ENCODE measurements at regions not wholly inside any gene's neighbourhood (a gene's known extent, or its start where the extent isn't known, plus 50 kb on each side); places are given as distances from the start of the nearest gene placed in this dataset.

DNA sequence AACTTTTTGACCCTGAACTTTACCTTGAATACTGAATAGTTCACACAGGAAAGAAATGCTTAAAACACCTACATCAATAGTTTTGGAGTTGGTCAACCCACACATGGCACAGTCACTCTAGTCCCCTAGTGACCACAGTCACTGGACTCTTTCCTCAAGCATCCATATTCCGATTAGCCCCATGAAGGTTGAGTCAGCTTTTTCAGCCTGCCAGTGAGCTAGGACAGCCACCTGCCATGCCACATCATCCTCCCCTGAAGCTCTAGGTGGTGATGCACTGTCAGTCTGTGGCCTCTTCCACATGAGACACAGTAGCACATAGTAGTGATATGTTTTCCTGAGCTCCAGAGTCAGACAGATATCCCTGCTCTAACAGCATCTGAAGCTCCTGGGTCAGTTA lies 537.2 kb downstream of the XPNPEP1 start:
- H3K4me2 ChIP-seq = no peak overlapping the region
- TF ChIP-seq Cebpa-rat (IDR thresholded peaks at IDR 0.05) = no peak
- H3K9me3 ChIP-seq = no peaks in the 10 kb centered on the region
- H4K20me1 ChIP-seq = no peaks in the 10 kb centered on the region
- no peaks in the 10 kb centered on the region for H3K4me1 ChIP-seq
- H3K36me3 ChIP-seq = no peaks in the 10 kb centered on the region
- H3K27me3 ChIP-seq = no peaks in the 10 kb centered on the region
- H3K9ac ChIP-seq = no peak overlapping the region
- H3K4me3 ChIP-seq = no peak overlapping the region
- H3K27ac ChIP-seq = no peak overlapping the region

DNA sequence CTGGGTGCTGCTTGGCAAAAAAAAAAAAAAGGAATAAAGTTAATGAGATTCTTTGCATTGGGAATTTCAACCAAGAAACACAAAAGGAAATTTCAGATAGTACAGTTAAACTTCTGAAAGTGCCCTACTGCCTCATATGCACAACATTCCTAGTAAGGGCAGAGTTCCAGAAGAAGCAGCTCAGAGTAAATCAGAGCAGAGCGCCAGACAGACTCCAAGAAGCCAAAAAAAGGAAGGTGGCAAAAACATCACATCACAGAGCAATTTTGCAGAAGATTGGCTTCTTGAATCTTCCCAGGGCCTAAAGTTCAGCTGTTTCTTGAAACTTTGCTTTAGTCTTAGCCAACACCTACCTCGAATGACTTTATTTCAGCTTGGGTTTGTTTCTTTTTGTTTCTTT lies 544.1 kb downstream of the XPNPEP1 start:
- Histone ChIP-seq H3K27me3 (no peaks in the 10 kb centered on the region), H3K36me3 (no peaks in the 10 kb centered on the region), H3K4me1 (no peaks in the 10 kb centered on the region), H3K9ac (no peak overlapping the region), H3K4me3 (no peak overlapping the region), H3K27ac (no peak overlapping the region), H3K9me3 (no peaks in the 10 kb centered on the region), H3K4me2 (no peak overlapping the region), H4K20me1 (no peaks in the 10 kb centered on the region)
- TF ChIP-seq Cebpa-rat (IDR thresholded peaks at IDR 0.05) = no peak

DNA sequence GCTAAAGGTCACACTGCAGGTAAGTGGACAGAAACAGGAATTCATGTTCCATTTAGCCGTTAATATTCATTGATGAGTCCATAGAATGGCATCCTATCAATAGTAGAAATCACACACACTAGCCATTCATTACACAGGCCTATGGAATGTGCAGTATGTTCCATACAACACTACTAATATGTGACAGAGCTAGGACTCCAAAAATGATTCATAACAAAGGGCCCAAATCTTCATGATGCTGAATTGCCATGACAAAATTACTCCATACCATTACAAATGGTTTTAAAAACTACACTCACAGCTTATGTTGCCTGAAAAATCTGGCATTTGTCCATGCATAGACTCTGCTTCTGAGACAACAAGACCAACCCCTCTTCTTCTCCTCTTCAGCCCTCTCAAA lies 549.1 kb downstream of the XPNPEP1 start:
- no peak overlapping the region for H3K4me2 ChIP-seq
- no peak overlapping the region for H3K4me3 ChIP-seq
- no peaks in the 10 kb centered on the region for H4K20me1 ChIP-seq
- H3K4me1 ChIP-seq = no peaks in the 10 kb centered on the region
- H3K9me3 ChIP-seq = no peaks in the 10 kb centered on the region
- no peak for TF ChIP-seq Cebpa-rat (IDR thresholded peaks at IDR 0.05)
- no peaks in the 10 kb centered on the region for H3K36me3 ChIP-seq
- H3K9ac ChIP-seq = no peak overlapping the region
- no peak overlapping the region for H3K27ac ChIP-seq
- no peaks in the 10 kb centered on the region for H3K27me3 ChIP-seq

DNA sequence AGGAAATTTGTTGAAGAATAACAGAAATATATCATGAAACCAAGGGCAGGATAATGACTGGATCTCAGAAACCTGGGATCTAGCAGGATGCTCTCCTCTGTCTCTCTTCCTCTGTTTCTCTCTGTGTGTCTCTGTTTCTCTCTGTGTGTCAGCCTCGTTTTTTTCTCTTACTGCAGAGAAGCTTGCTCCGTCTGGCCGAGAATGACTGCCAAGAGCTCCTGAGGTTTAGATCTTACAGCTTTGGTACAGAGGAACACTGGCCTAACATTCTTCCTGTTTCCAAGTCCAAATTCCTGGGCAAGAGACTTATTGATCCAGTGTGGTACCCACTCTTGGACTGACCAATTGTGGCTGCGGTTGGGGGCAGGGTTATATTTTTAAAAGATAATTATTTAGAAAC lies 564.0 kb downstream of the XPNPEP1 start:
- Histone ChIP-seq H3K36me3 (no peaks in the 10 kb centered on the region), H3K4me3 (no peak overlapping the region), H3K9me3 (no peaks in the 10 kb centered on the region), H3K4me2 (no peak overlapping the region), H3K4me1 (no peaks in the 10 kb centered on the region), H3K27me3 (no peaks in the 10 kb centered on the region), H3K9ac (no peak overlapping the region), H3K27ac (no peak overlapping the region), H4K20me1 (no peaks in the 10 kb centered on the region)
- no peak for TF ChIP-seq Cebpa-rat (IDR thresholded peaks at IDR 0.05)

DNA sequence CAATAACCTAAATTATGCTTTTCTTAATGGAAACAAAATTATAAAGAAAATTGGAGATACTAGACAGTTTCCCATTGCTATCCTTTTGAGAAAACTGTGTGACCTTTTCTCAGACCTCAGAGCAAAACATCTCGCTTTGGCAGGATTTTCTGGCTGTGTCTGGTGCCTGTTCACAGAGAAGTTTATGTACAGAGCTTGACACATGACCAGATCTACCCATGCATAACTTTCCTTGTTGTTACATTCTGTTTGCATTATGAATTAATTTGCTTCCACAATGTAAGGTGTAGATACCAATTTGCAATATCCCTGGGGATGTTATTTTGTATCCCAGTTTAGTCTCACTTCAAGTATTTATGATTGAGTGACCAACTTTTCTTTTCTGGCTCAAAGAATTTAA lies 565.0 kb downstream of the XPNPEP1 start:
- Histone ChIP-seq H3K27me3 (no peaks in the 10 kb centered on the region), H3K9me3 (no peaks in the 10 kb centered on the region), H3K27ac (no peak overlapping the region), H3K4me1 (no peaks in the 10 kb centered on the region), H4K20me1 (no peaks in the 10 kb centered on the region), H3K4me3 (no peak overlapping the region), H3K36me3 (no peaks in the 10 kb centered on the region), H3K9ac (no peak overlapping the region), H3K4me2 (no peak overlapping the region)
- no peak for TF ChIP-seq Cebpa-rat (IDR thresholded peaks at IDR 0.05)

DNA sequence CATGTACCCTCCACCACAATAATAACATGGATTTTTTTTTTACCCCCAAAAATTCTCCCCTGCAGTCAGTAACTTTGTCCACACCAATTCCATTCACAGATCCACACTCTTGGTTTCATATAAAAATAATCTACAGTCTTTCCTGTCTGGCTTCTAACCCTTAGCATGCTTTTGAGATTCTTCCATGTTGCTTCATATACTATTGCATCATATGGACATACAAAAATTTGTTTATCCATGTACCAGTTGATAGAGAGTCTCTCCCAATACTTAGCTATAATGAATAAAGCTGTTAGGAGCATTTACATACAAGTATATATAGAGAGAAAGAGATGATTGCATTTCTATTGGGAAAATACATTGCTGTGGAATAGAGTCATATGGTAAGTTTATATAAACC lies 575.0 kb downstream of the XPNPEP1 start:
- no peaks in the 10 kb centered on the region for H4K20me1 ChIP-seq
- H3K36me3 ChIP-seq = no peaks in the 10 kb centered on the region
- H3K4me3 ChIP-seq = no peak overlapping the region
- no peak for TF ChIP-seq Cebpa-rat (IDR thresholded peaks at IDR 0.05)
- H3K27me3 ChIP-seq = no peaks in the 10 kb centered on the region
- no peak overlapping the region for H3K27ac ChIP-seq
- no peak overlapping the region for H3K4me2 ChIP-seq
- H3K4me1 ChIP-seq = no peaks in the 10 kb centered on the region
- H3K9me3 ChIP-seq = peaks cover 7% of the 10 kb centered on the region; the same call in 1 of the 2 replicates
- no peak overlapping the region for H3K9ac ChIP-seq

DNA sequence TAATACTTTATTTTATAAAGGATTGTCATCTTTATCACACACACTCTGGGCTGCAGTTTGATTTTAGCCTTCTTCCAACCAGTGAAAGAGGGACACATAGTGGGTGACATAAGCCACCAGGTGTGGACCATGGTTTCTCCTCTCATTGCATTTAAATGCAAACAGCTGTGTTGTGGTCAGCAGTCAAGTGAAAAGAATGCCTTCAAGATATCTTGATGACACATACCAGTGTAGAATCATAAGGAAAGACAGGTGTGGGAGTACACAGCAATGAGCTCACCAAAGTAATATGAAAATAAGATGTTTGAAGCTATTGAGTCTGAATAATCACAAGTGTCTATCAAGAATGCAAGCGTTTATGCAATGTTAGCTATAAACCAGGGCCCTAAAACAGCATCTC lies 580.0 kb downstream of the XPNPEP1 start:
- no peak overlapping the region for H3K27ac ChIP-seq
- no peaks in the 10 kb centered on the region for H3K27me3 ChIP-seq
- H3K4me2 ChIP-seq = no peak overlapping the region
- no peaks in the 10 kb centered on the region for H4K20me1 ChIP-seq
- H3K9me3 ChIP-seq = no peaks in the 10 kb centered on the region
- no peaks in the 10 kb centered on the region for H3K4me1 ChIP-seq
- no peak for TF ChIP-seq Cebpa-rat (IDR thresholded peaks at IDR 0.05)
- no peaks in the 10 kb centered on the region for H3K36me3 ChIP-seq
- no peak overlapping the region for H3K4me3 ChIP-seq
- no peak overlapping the region for H3K9ac ChIP-seq

DNA sequence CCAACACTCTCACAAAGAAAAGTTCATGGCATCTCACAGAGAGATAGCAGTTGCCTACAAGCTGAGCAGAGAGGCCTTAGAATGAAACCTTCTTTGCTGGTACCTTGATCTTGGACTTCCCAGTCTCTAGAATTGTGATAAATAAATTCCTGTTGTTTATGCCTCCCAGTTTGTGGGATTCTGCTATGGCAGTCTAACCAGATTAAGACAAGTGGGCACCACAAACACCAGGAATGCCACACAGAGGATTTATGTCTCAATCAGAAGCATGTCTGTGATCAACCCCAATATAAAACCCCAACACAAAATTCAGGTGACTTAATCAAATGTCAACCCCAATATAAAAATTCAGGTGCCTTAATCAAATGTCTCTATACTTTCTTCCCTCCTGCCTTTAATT lies 581.3 kb downstream of the XPNPEP1 start:
- H3K4me2 ChIP-seq = no peak overlapping the region
- no peak overlapping the region for H3K27ac ChIP-seq
- TF ChIP-seq Cebpa-rat (IDR thresholded peaks at IDR 0.05) = no peak
- no peaks in the 10 kb centered on the region for H3K9me3 ChIP-seq
- no peaks in the 10 kb centered on the region for H3K36me3 ChIP-seq
- no peaks in the 10 kb centered on the region for H3K4me1 ChIP-seq
- no peak overlapping the region for H3K4me3 ChIP-seq
- no peak overlapping the region for H3K9ac ChIP-seq
- H3K27me3 ChIP-seq = no peaks in the 10 kb centered on the region
- H4K20me1 ChIP-seq = no peaks in the 10 kb centered on the region

DNA sequence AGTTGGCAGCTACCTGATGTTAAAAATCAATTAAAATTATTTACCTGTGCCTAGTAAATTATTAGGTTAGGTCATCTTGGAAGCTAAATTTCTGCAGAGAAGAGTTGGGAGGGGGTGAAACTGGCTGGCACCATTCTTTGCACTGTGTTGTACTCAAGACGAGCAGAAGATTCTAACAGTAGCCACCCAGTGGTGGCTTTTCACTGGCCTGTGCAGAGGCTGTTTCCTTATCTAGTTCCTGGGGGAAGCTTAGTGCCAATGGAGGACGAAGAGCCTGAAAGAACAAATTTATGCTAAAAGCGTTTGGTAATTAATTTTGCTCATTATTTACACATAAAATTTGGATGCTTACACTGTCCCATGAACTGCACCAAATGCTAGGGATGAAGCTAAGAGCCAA lies 595.3 kb downstream of the XPNPEP1 start:
- H3K4me3 ChIP-seq = no peak overlapping the region
- H3K4me2 ChIP-seq = no peak overlapping the region

DNA sequence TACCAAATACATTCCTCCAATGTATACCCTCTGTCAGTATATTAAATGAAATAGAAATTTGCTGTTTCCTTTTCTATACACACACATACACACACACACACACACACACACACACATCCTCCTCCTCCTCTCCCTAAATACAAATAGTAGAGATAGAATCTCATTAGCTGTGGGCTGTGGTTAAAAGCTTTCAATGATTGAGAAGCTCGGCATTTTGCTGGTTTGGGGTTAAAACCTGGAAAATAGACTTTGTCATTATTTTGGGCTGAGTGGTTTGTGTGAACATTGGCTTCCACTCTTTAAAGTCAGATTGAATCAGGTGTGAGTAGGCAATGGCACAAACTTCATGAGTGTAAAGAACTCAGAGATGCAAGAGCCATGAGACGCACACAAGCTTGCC lies 596.0 kb downstream of the XPNPEP1 start:
- Histone ChIP-seq H3K36me3 (no peaks in the 10 kb centered on the region), H3K9me3 (no peaks in the 10 kb centered on the region), H3K4me1 (no peaks in the 10 kb centered on the region), H4K20me1 (no peaks in the 10 kb centered on the region), H3K9ac (no peak overlapping the region), H3K4me2 (no peak overlapping the region), H3K4me3 (no peak overlapping the region), H3K27me3 (no peaks in the 10 kb centered on the region), H3K27ac (no peak overlapping the region)
- no peak for TF ChIP-seq Cebpa-rat (IDR thresholded peaks at IDR 0.05)

More for the DNA sequence above, 595.3 kb downstream of the XPNPEP1 start:
- no peaks in the 10 kb centered on the region for H3K4me1 ChIP-seq
- H4K20me1 ChIP-seq = no peaks in the 10 kb centered on the region
- H3K27ac ChIP-seq = no peak overlapping the region
- no peak overlapping the region for H3K9ac ChIP-seq
- no peak for TF ChIP-seq Cebpa-rat (IDR thresholded peaks at IDR 0.05)
- no peaks in the 10 kb centered on the region for H3K27me3 ChIP-seq
- H3K9me3 ChIP-seq = no peaks in the 10 kb centered on the region
- no peaks in the 10 kb centered on the region for H3K36me3 ChIP-seq

DNA sequence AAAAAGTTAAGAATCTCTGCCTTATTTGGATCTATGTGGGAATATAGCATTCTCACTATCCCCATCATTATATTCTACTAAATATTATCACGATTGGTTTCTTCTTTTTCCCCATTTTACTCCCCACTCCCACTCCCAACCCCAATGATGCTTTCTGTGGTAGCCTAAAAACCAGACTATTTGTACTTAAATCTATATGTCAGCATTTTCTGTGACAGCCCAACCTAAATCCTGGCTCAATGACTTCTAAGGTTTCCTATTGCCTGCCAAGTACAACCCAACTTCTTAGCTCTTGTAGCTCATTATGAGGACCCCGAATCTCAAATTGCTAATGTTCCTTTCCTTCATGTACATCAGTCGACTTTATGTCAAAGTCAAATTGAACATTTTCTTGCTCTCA lies 598.6 kb downstream of the XPNPEP1 start:
- H3K9me3 ChIP-seq = no peaks in the 10 kb centered on the region
- H3K4me1 ChIP-seq = no peaks in the 10 kb centered on the region
- H4K20me1 ChIP-seq = no peaks in the 10 kb centered on the region
- H3K27me3 ChIP-seq = no peaks in the 10 kb centered on the region
- H3K27ac ChIP-seq = no peak overlapping the region
- no peak overlapping the region for H3K9ac ChIP-seq
- no peak overlapping the region for H3K4me2 ChIP-seq
- H3K36me3 ChIP-seq = no peaks in the 10 kb centered on the region
- no peak for TF ChIP-seq Cebpa-rat (IDR thresholded peaks at IDR 0.05)
- no peak overlapping the region for H3K4me3 ChIP-seq
